SKM-1 treated with dmso at 0.1 percent for 144 hours (cell line): ENCODE measurements at regions not wholly inside any gene's neighbourhood (a gene's known extent, or its start where the extent isn't known, plus 50 kb on each side); places are given as distances from the start of the nearest gene placed in this dataset.

Experiments used
- DNase-seq: peaks from one replicate; lab custom pipeline; 2025; ENCODE audit not compliant: unreplicated experiment; lab: John Stamatoyannopoulos, UW

- DNase-seq, result no peak
These were observed 586.3 kb downstream of the PLA2G4A start for GRCh38 chr1:187415065-187415464.

- no peak for DNase-seq
These were observed 588.8 kb downstream of the PLA2G4A start for GRCh38 chr1:187417520-187417919.

- no peak for DNase-seq
These were observed 604.8 kb downstream of the PLA2G4A start for GRCh38 chr1:187433598-187433997.

- DNase-seq, result no peak
These were observed 613.9 kb downstream of the PLA2G4A start for GRCh38 chr1:187442603-187443002.

GRCh38 chr1:187443939-187444338 is 615.2 kb downstream of the PLA2G4A start:
- no peak for DNase-seq

GRCh38 chr1:187445066-187445465 is 616.3 kb downstream of the PLA2G4A start:
- DNase-seq, result no peak

- DNase-seq, result no peak
These were observed 622.5 kb downstream of the PLA2G4A start for GRCh38 chr1:187451238-187451637.

- no peak for DNase-seq
These were observed 625.3 kb downstream of the PLA2G4A start for GRCh38 chr1:187454010-187454409.

GRCh38 chr1:187456446-187456845 is 627.7 kb downstream of the PLA2G4A start:
- no peak for DNase-seq

GRCh38 chr1:187460093-187460492 is 631.3 kb downstream of the PLA2G4A start:
- no peak for DNase-seq

- no peak for DNase-seq
These were observed 635.6 kb downstream of the PLA2G4A start for GRCh38 chr1:187464320-187464719.

GRCh38 chr1:187465441-187465840 is 636.7 kb downstream of the PLA2G4A start:
- no peak for DNase-seq

GRCh38 chr1:187469836-187470235 is 641.1 kb downstream of the PLA2G4A start:
- no peak for DNase-seq

- no peak for DNase-seq
These were observed 642.8 kb downstream of the PLA2G4A start for GRCh38 chr1:187471555-187471954.

GRCh38 chr1:187474336-187474735 is 645.6 kb downstream of the PLA2G4A start:
- DNase-seq, result no peak

GRCh38 chr1:187476671-187477070 is 647.9 kb downstream of the PLA2G4A start:
- DNase-seq, result no peak

GRCh38 chr1:187477103-187477502 is 648.4 kb downstream of the PLA2G4A start:
- no peak for DNase-seq

GRCh38 chr1:187477535-187477934 is 648.8 kb downstream of the PLA2G4A start:
- no peak for DNase-seq

- no peak for DNase-seq
These were observed 652.9 kb downstream of the PLA2G4A start for GRCh38 chr1:187481581-187482148.

GRCh38 chr1:187490266-187490665 is 661.5 kb downstream of the PLA2G4A start:
- DNase-seq, result no peak

- DNase-seq, result no peak
These were observed 662.5 kb downstream of the PLA2G4A start for GRCh38 chr1:187491082-187491720.

GRCh38 chr1:187498028-187498427 is 669.3 kb downstream of the PLA2G4A start:
- no peak for DNase-seq

GRCh38 chr1:187504779-187505178 is 676.0 kb downstream of the PLA2G4A start:
- no peak for DNase-seq
